ENCODE measurements at regions not wholly inside any gene's neighbourhood (a gene's known extent, or its start where the extent isn't known, plus 50 kb on each side); places are given as distances from the start of the nearest gene placed in this dataset.

GRCh38 chr5:2805080-2805479 lies 53.6 kb upstream of the IRX2 start:
- Histone ChIP-seq H4K20me1 (ENCODE audit: insufficient read depth, low read length, poor library complexity, severe bottlenecking) (no peaks in the 10 kb centered on the region), H3K79me2 (ENCODE audit: insufficient read depth, low read length) (no peaks in the 10 kb centered on the region), H3K9me3 (ENCODE audit: insufficient read depth, low read depth, low read length) (no peaks in the 10 kb centered on the region), H3F3A (ENCODE audit: low read depth) (no peaks in the 10 kb centered on the region), H3K9me2 (replicated peaks; ENCODE audit: low read depth, low read length) (no peaks in the 10 kb centered on the region), H2AFZ (ENCODE audit: low read length) (no peak overlapping the region), H3K4me3 (ENCODE audit: low read length, poor library complexity, severe bottlenecking) (no peak overlapping the region), H3K4me2 (ENCODE audit: low read depth, low read length, poor library complexity, severe bottlenecking) (no peak overlapping the region), H3K27me3 (ENCODE audit: insufficient read depth, low read length, poor library complexity, severe bottlenecking) (no peaks in the 10 kb centered on the region), H3K4me1 (ENCODE audit: insufficient read depth, low read length, poor library complexity, severe bottlenecking) (no peaks in the 10 kb centered on the region), H3K36me3 (ENCODE audit: insufficient read depth, low read length) (no peaks in the 10 kb centered on the region), H3K9ac (ENCODE audit: low read depth, low read length, poor library complexity, severe bottlenecking) (no peak overlapping the region)
- TF ChIP-seq EZH2phosphoT487 (IDR thresholded peaks at IDR 0.05; ENCODE audit: borderline replicate concordance), result no peak

GRCh38 chr5:2803751-2804150 lies 52.3 kb upstream of the IRX2 start:
- no peaks in the 10 kb centered on the region for H3K27me3 ChIP-seq (ENCODE audit: insufficient read depth, low read length, poor library complexity, severe bottlenecking)
- no peak overlapping the region for H3K4me2 ChIP-seq (ENCODE audit: low read depth, low read length, poor library complexity, severe bottlenecking)
- no peaks in the 10 kb centered on the region for H4K20me1 ChIP-seq (ENCODE audit: insufficient read depth, low read length, poor library complexity, severe bottlenecking)
- no peaks in the 10 kb centered on the region for H3K9me2 ChIP-seq (replicated peaks; ENCODE audit: low read depth, low read length)
- H3K4me1 ChIP-seq (ENCODE audit: insufficient read depth, low read length, poor library complexity, severe bottlenecking), result no peaks in the 10 kb centered on the region
- no peaks in the 10 kb centered on the region for H3K9me3 ChIP-seq (ENCODE audit: insufficient read depth, low read depth, low read length)
- no peaks in the 10 kb centered on the region for H3K79me2 ChIP-seq (ENCODE audit: insufficient read depth, low read length)
- TF ChIP-seq EZH2phosphoT487 (IDR thresholded peaks at IDR 0.05; ENCODE audit: borderline replicate concordance), result no peak
- TF ChIP-seq CTCF (conservative IDR thresholded peaks at IDR 0.05; ENCODE audit: low read length), result no peak
- no peak overlapping the region for H2AFZ ChIP-seq (ENCODE audit: low read length)
- H3K36me3 ChIP-seq (ENCODE audit: insufficient read depth, low read length), result no peaks in the 10 kb centered on the region
- H3F3A ChIP-seq (ENCODE audit: low read depth), result no peaks in the 10 kb centered on the region
- no peak overlapping the region for H3K4me3 ChIP-seq (ENCODE audit: low read length, poor library complexity, severe bottlenecking)
- no peak overlapping the region for H3K9ac ChIP-seq (ENCODE audit: low read depth, low read length, poor library complexity, severe bottlenecking)

- no peak for TF ChIP-seq EZH2phosphoT487 (IDR thresholded peaks at IDR 0.05; ENCODE audit: borderline replicate concordance)
- TF ChIP-seq CTCF (conservative IDR thresholded peaks at IDR 0.05; ENCODE audit: low read length), result no peak
- no peaks in the 10 kb centered on the region for H3K9me2 ChIP-seq (replicated peaks; ENCODE audit: low read depth, low read length)
- H2AFZ ChIP-seq (ENCODE audit: low read length), result no peak overlapping the region
- no peaks in the 10 kb centered on the region for H3K9me3 ChIP-seq (ENCODE audit: insufficient read depth, low read depth, low read length)
- H3K4me3 ChIP-seq (ENCODE audit: low read length, poor library complexity, severe bottlenecking), result no peak overlapping the region
- H3K4me2 ChIP-seq (ENCODE audit: low read depth, low read length, poor library complexity, severe bottlenecking), result no peak overlapping the region
- H4K20me1 ChIP-seq (ENCODE audit: insufficient read depth, low read length, poor library complexity, severe bottlenecking), result no peaks in the 10 kb centered on the region
- no peaks in the 10 kb centered on the region for H3K27me3 ChIP-seq (ENCODE audit: insufficient read depth, low read length, poor library complexity, severe bottlenecking)
- no peaks in the 10 kb centered on the region for H3K79me2 ChIP-seq (ENCODE audit: insufficient read depth, low read length)
- H3F3A ChIP-seq (ENCODE audit: low read depth), result no peaks in the 10 kb centered on the region
- no peak overlapping the region for H3K9ac ChIP-seq (ENCODE audit: low read depth, low read length, poor library complexity, severe bottlenecking)
- no peaks in the 10 kb centered on the region for H3K36me3 ChIP-seq (ENCODE audit: insufficient read depth, low read length)
- H3K4me1 ChIP-seq (ENCODE audit: insufficient read depth, low read length, poor library complexity, severe bottlenecking), result no peaks in the 10 kb centered on the region
Observed at GRCh38 chr5:2802693-2803365, 51.4 kb upstream of the IRX2 start.

Data from Loucy (cell line).